Astrocyte of the spinal cord (primary cell): ENCODE measurements at regions not wholly inside any gene's neighbourhood (a gene's known extent, or its start where the extent isn't known, plus 50 kb on each side); places are given as distances from the start of the nearest gene placed in this dataset.
A peak's percentile ranks its signal among the peaks of the same experiment; 100 is the strongest.

ENCODE experiments used
- DNase-seq: peaks from one replicate; pipeline ENCODE4 v3.0.0; 2011; ENCODE audit warnings: low read depth, low spot score
- H3K4me3 ChIP-seq: 2 replicates; pipeline ENCODE4 v1.5.1; 2011; ENCODE audit warnings: low read depth, mild to moderate bottlenecking, low read length, moderate library complexity
- in situ Hi-C: cut with HindIII; loops from 2 replicates; pipeline ENCODE4 v1.10.0; 2017; ENCODE audit warnings: low sequenced_read_pairs
- TF ChIP-seq, protein P1 (sequence below): IDR thresholded peaks from 2 replicates; pipeline ENCODE4 v1.5.1; 2012; ENCODE audit warnings: low read depth, mild to moderate bottlenecking, low read length, inconsistent platforms

DNA sequence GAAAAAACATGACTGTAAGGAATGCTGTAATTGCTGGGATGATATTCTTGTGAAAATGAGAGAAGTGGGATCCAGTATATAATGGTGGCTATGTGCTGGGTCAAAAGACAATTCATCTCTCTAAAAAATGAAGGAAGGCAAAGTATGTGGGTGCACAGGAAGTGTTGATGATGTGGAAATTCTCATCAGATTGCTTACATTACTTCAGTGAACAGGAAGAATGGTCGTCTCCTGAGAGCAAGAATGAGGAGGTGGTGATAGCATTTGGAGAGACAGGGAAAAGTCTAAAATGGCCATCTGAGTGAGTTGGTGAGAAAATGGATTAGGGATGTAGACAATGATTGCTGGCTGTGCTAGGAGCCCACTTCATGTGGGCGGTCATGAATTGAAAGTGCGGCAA, 253.5 kb upstream of the NREP start:
- no peak for DNase-seq
- TF ChIP-seq, protein P1, sequence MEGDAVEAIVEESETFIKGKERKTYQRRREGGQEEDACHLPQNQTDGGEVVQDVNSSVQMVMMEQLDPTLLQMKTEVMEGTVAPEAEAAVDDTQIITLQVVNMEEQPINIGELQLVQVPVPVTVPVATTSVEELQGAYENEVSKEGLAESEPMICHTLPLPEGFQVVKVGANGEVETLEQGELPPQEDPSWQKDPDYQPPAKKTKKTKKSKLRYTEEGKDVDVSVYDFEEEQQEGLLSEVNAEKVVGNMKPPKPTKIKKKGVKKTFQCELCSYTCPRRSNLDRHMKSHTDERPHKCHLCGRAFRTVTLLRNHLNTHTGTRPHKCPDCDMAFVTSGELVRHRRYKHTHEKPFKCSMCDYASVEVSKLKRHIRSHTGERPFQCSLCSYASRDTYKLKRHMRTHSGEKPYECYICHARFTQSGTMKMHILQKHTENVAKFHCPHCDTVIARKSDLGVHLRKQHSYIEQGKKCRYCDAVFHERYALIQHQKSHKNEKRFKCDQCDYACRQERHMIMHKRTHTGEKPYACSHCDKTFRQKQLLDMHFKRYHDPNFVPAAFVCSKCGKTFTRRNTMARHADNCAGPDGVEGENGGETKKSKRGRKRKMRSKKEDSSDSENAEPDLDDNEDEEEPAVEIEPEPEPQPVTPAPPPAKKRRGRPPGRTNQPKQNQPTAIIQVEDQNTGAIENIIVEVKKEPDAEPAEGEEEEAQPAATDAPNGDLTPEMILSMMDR: no peak
- no peak overlapping the region for H3K4me3 ChIP-seq
- in situ Hi-C loops: no loop called here

DNA sequence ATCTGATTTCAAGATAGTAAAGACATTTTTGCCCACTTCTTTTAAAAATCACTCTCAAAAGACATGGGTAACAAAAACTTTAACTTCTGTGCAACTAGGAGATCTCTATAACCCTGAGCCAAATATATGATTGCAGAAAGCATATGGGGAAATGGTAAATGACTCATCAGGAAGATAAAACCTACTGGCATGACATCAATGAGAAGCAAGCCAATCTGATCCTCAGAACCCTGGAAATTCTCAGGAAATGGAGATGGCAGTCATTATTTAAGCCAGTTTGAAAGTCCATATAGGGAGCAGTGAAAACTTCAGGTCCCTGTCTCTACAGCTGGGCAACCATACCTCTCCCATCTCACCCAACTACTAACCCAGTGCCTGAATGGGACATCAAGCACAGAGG, 249.7 kb upstream of the NREP start:
- H3K4me3 ChIP-seq: no peak overlapping the region
- DNase-seq: peak; percentile 55
- in situ Hi-C loops: no loop called here
- TF ChIP-seq, protein P1: no peak

DNA sequence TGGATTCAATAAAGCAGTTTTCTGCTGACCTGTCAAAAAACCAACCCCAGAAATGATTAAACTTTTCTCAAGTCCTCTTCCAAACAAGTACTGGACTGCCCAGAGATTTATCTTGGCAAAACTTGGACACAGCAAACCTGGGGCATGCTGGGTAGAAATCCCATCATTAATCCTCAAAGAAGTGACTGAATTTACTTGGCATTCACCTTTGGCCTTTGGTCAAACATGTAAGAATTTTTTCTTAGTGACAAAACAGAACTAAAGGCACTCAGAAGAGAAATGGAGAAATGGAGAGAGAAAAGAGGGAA, 248.6 kb upstream of the NREP start:
- peak; percentile 77 for DNase-seq
- in situ Hi-C loops: no loop called here
- TF ChIP-seq, protein P1: no peak
- no peak overlapping the region for H3K4me3 ChIP-seq

DNA sequence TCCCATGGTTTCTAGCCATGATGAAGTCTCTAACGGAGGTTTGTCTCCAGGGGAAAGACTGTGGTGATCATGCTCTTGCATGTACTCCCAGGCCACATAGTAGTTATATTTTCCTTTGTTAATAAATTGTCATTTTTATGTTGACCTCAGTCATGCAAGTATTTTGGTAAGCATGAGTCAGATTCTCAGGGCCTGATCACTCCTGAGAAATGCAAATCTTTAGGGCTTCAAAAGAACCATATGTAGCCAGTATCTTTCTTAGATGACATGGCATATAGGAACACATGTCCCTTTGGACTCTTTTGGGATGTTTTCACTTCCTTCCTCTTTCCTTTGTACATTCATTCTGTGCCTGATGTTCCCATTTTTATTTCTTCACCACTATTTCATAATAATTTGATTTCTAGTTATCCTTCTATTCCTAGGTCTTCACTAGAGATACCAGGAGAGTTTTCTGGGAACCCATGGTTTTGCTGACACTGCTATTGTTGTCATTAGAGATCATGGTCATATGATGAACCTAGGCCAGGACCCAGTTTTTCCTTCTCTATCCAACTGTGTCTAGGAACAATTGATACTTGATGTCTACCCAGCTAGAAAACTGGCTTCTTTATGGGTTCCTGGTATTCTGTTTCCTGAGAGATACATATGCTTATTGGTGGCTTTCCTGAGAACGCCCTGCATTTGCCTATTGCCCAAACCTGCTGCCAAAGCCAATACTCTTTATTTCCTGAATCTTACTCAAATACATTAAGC, 248.1 kb upstream of the NREP start:
- TF ChIP-seq, protein P1: no peak

DNA sequence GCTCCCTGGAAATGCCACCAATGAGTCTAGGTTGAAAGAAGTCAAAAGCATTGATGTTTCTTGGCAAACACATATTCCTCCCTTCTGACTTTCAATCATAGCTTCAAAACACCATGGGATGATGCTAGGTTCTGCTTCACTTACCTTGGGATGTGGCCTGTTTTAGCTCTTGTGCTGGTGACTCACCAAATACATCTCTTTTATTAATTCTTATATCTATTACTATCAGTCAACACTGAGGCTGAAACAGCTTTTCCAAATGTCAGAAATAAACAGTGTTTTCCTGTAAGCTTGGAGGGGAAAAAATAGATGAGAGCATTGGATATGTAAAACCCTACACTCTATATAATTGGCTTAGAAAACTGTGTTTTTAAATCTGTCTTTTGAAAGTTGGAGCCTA, 245.4 kb upstream of the NREP start:
- no peak for DNase-seq
- TF ChIP-seq, protein P1: no peak
- no peak overlapping the region for H3K4me3 ChIP-seq
- in situ Hi-C loops: no loop called here

More for the DNA sequence above, 248.1 kb upstream of the NREP start:
- in situ Hi-C loops: no loop called here
- no peak overlapping the region for H3K4me3 ChIP-seq
- DNase-seq: peak; percentile 85

DNA sequence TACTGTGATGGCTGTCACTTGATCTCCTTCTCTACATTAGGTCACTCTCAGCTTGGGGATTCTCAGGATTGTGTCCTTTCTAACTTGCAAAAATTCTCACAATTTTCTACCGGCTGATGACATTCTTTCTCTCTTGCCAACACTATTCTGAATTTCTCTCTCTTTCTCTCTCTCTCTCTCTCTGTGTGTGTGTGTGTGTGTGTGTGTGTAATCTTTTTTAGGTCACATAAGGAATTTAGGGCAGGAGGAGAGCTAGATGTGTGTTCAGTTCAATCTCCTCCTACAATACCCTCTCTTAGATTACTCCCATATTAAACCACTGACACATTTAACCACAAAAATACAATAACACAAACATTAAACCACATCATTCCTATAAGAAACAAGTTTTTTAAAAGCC, 242.3 kb upstream of the NREP start:
- TF ChIP-seq, protein P1: no peak
- no peak overlapping the region for H3K4me3 ChIP-seq
- peak; percentile 74 for DNase-seq
- in situ Hi-C loops: no loop called here

DNA sequence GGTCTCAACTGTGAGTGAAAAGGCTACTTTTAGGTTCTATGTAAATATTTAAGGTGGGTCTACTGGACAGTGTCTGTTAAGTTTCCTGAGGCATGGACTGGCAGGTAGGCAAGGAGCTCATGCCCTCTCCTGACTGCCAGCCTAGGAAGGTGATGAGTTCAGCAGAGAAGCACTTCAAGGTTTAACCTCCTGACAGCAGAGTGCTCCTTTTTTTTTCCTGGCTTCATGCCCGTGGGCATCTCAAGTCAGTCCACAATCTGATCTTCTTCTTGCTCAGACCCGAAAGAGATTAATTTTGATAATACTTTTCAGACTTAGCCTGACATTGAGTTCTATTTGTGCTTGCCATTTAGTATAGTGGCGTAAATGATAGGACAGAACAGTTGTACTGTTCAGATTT, 241.9 kb upstream of the NREP start:
- in situ Hi-C loops: no loop called here
- TF ChIP-seq, protein P1: no peak
- DNase-seq: no peak
- H3K4me3 ChIP-seq: no peak overlapping the region
